ENCODE measurements at regions not wholly inside any gene's neighbourhood (a gene's known extent, or its start where the extent isn't known, plus 50 kb on each side); places are given as distances from the start of the nearest gene placed in this dataset.

DNA sequence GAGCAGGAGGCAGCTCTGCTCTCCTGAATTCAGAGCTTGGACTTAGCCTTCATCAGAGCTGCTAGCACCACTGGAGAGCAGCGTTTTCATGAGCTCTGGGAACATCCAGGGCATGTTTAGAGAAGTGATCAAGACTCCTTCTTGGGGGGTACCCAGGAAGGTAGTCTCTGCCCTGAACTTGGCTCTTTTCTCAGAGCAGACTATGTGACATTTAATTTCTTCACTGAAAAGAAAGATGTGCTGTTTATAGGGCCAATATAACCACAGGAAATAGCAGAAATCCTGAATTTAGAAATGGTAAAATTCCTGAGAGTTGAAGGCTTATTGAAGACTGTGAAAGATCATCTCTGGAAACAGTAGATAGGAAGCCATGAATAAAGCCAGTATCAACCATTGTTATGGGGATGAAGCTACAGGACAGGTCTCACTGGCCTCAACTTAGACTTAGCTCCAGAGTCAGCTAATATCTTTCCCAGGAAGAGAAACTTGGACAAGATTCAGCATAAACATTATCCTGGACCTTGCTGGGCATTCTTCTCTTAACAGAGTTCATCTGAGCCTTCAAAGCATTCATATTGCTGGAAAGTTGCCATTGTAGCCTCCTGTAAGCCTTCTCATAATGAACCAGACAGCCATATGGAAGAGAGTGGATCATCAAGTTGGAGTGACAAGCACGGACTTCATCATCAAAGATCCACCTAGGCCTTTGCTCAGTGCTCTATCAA lies 386.6 kb upstream of the THBS1 start:
- TF ChIP-seq, protein P1, sequence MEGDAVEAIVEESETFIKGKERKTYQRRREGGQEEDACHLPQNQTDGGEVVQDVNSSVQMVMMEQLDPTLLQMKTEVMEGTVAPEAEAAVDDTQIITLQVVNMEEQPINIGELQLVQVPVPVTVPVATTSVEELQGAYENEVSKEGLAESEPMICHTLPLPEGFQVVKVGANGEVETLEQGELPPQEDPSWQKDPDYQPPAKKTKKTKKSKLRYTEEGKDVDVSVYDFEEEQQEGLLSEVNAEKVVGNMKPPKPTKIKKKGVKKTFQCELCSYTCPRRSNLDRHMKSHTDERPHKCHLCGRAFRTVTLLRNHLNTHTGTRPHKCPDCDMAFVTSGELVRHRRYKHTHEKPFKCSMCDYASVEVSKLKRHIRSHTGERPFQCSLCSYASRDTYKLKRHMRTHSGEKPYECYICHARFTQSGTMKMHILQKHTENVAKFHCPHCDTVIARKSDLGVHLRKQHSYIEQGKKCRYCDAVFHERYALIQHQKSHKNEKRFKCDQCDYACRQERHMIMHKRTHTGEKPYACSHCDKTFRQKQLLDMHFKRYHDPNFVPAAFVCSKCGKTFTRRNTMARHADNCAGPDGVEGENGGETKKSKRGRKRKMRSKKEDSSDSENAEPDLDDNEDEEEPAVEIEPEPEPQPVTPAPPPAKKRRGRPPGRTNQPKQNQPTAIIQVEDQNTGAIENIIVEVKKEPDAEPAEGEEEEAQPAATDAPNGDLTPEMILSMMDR (IDR thresholded peaks at IDR 0.05; ENCODE audit: insufficient read depth, low read length, poor library complexity, severe bottlenecking), result no peak
- TF ChIP-seq EZH2phosphoT487 (conservative IDR thresholded peaks at IDR 0.05; ENCODE audit: low read length), result no peak

Data from SU-DHL-6 (cell line).